ENCODE measurements at regions not wholly inside any gene's neighbourhood (a gene's known extent, or its start where the extent isn't known, plus 50 kb on each side); places are given as distances from the start of the nearest gene placed in this dataset.

DNA sequence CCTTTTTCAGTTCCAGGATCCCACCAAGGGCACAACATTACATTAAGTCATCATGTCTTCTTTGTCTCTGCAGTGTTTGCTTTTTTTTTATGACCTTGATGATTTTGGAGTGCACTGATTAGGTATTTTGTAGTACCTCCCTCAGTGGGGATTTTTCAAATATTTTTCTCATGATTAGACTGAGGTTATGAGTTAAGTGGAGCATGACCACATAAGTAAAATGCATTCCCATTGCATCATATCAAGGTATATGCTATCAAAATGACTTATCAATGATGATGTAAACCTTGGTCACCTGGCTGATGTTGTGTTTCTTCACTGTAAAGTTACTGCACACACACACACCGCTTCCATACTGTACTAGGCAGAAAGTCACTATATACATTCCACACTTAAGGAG, 96.7 kb upstream of the TRPC4 start:
- no peak for TF ChIP-seq EZH2 (IDR thresholded peaks at IDR 0.05; ENCODE audit: insufficient read depth, poor library complexity, severe bottlenecking)
- TF ChIP-seq EZH2phosphoT487 (IDR thresholded peaks at IDR 0.05; ENCODE audit: insufficient read depth, low read depth) = no peak

Measured in GM23248 (cell line).